Renal cortex interstitium (tissue), 11 donors: ENCODE measurements at regions not wholly inside any gene's neighbourhood (a gene's known extent, or its start where the extent isn't known, plus 50 kb on each side); places are given as distances from the start of the nearest gene placed in this dataset.

Experiments used
- DNase-seq, 11 donors: peaks; one replicate each; pipeline ENCODE4 v3.0.0-alpha.2; 2013; ENCODE audit warnings: low read depth in 9 of 11, low spot score in 4 of 11; ENCODE audit errors: extremely low read depth in 1 of 11

DNA sequence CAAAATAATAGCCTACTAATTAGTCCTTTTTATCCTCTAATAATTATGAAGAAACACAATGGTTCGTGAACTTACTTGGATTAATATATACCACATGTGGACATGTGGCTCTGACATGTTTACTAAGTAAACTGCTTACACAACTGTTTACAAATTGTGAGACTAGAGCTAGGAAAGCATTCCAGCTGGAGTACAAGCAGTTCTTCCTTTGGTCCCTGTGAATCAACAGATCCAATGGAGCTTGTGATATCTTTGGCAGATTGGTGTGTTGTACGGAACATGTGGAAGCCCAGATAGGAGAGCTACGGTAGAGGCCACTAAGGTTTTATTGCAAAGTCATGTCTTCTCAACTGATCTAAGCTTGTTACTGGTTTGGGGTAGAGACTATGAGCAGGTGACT, 145.5 kb upstream of the SPRY2 start:
- no peak for DNase-seq

DNA sequence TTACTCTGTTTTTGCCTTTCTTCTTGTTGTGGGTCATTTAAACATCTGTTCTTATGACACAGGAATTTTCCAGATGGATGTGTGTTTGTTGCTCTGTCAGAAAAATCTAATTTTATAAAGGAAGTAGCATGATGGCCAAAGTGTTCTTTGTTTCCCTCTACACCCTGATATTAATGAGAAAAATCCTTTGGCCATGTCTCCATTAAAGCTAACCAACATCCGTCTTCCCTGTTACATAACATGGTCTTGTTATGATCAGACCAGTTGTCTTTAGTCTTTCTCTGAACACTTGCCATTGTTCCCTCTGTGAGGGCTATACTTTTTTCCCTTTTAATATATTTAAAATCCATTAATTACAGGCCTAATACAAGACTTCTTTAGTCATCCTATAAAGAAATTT, 142.2 kb upstream of the SPRY2 start:
- no peak for DNase-seq

DNA sequence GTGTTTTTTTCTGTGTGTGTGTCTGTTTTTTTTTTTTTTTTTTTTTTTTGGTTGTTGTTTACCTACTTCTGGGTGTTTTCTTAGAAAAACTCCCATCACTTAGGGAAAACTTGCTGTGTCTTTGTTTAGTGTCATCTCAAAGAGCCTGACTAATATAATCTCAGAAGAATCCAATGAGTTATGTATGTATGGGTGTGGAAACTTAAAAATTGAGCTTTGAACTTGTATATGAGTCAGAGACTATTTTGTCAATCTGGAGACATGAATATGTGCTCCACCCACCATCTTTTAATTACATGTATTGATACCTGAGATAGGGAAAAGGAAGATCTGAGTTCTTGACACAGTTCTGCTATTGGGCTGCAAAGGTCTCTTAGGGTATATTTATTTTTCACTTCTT, 140.7 kb upstream of the SPRY2 start:
- no peak for DNase-seq

DNA sequence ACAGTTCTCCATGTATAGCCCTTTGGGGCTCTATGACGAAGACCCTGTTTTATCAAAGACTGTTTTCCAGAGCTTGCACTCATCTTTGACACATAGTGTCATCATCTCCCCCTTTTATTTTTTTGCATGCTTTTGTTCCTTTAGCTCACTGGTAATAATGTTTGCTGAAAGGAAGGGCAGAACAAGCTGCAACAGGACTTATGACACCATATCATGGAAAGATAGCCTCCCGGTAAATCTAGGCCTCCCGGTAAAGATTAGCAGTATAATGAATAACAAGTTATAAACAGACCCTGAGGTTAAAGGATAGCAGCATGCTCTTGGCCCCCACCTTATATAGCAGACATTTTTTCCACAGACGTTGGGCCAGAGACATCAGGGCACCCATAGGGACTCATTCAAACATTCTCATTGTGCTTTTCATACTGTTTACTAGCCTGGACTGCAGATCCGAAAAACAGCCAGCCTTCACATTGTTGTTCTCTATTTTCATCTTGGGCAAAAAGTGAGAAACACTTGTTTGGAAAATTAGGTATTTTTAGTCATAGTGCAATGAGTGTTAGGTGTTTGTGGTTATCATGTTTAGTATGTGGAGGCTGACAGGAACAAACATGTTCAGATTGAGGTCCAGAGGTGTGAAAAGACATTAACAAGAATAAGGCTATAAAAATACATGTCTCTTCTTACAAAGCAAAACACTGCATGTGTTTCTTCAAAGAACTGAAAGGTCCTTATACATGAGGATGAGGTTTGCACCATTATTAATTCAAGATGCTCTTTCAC, 136.9 kb upstream of the SPRY2 start:
- no peak for DNase-seq

DNA sequence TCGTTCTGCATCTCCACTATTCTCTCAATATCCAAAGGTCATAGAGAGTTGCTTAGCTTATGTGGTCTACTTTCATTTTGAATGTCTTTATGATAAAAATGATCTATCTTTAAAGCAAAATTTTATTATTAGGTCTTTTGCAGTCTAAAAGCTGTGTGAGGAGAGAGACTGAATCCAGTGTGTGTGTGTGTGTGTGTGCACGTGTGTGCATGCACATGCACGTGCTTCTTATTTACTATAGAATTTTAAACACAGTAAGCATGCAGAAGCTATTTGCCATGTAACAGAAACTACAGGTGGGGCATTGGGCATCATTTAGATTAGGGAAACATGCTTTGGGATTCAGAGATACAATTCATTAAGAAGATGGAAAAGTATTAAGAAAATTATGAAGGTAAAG, 136.0 kb upstream of the SPRY2 start:
- DNase-seq: no peak

DNA sequence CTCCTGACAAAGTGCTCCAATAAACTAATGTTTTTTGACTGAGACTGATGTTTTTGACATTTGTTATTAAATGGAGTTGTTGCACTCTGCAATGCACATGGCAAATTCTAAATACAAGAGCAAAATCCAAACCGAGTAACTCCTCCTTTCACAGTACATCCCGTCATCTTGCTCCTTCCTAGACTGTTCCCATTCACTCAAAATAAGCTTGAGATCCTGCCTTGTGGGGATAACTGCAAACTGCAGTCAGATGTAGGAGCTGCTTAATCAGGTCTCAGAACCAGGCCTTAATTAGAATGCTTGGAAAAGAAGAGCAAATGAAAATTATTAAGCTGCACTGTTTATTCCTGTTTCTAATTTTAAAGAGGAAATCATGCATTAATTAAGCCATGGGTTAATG, 134.8 kb upstream of the SPRY2 start:
- no peak for DNase-seq

DNA sequence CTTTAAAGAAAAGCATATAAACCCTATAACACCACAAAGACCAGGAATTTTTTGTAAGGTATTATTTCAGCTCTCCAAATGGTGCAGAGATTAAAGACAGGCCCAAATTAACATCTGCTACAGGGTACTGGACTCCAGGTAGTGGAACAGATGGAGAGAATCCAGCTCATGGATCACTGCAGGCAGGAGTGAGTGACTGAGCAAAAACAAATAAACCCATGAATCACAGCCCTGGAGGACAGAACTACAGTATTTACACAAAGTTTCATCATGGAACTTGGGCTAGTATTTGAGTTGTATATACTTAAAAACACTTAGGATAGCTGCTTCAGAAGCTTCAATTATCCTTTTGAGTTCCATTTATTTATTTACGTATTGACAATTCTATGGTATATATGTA, 132.8 kb upstream of the SPRY2 start:
- DNase-seq: no peak

DNA sequence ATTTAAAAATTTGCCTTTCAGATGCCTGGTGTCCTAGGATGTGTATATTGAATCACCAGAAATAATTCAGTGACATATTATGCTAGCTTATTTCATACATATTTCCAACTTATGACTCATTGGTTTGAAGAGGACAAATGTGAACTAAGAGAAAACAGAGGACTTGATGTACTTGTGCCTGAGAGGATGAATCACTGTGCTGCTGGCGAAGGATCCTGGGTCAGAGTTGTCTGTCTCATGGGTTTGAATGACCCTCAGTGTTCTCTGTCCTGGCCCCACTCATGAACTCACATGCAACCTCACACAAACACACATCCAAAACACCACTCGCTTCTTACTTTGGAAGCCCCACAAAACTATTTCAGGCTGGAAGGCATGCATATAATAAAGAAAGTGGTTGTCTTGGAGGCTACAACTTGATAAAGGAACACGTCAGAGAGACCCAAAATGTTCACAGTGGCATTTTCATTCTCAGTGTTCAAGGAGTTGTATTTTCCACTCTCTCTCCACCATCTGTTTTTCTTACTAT, 129.0 kb upstream of the SPRY2 start:
- DNase-seq: no peak

DNA sequence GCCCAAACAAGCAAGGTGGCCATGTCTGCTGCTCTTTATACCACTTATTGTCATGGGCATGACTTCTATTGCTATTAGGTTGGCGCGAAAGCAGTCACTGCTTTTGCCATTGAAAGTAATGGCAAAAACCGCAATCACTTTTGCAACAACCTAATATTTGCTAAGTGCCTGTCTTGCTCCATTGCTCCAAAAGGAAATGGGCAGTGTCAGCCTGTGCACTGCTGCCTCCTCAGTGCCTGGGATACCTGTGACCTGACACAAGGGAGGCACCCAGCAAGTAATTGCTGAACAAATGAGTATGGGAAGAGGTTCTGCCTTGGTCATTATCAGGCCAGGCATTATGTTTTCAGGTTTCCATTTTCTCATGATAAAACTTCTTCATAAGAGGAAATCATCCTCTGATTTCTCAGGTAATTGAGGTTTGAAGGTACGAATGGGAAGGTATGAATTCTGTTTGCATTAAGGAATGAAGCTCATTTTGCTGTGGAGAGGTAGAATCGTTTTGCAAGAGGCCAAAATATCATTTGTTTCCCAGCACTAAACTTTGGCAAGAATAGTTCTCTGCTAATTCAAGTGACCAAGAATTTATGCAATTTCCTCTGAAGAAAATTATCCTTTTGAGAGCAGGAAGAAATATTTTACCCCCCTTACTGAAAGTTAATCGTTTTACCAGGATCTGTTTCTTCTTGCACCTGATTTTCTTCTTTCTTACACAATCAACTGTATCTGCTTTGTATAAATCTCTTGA, 128.4 kb upstream of the SPRY2 start:
- no peak for DNase-seq

DNA sequence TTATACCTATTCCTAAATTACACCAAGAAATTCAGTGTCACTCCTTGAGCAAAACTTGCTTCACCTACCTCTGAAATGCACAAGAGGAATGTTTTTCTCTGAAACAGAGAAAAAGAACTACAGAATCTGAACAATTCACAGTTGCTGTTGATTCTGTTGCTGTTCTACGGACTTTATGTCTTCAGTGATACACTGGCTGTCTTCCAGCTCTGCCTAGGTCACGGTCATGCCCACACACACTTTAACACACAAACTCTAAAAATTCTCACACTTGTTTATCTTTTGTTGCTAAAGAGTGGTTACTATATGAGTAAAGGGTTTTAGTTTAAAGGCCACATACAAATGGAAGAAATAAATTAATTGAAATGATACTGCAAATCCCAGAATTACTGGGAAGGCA, 124.4 kb upstream of the SPRY2 start:
- no peak for DNase-seq

DNA sequence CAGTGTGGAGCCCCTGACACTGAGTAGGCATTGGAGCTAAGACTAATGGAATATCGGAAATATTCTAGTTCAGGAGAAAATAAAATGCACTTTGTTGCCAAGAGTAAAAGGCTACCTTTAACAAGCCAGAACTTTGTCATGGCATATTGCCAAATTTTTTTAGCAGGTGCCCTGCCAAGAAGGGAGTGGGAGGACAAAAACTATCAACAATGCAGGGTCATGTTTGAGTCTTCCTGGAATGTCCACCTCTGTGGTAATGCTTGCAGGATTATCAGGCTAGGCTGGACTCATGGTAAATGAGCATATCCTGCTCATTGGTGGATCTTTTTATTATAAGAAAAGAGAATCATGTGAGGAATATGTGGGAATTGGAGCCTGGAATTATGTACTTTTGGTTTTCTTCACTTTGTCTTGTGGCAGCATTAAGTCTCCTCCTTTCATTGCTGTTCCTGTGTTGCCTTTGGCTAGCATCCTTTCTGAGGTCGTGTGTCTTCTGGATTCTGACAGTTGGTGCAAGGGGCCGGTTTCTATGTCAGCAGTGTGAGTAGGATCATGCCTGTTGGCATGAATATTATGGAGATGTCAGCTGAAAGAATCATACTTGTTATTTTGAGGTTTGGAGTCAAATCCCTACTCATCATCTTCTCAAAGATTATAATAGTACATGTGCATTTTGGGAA, 122.9 kb upstream of the SPRY2 start:
- DNase-seq: no peak

DNA sequence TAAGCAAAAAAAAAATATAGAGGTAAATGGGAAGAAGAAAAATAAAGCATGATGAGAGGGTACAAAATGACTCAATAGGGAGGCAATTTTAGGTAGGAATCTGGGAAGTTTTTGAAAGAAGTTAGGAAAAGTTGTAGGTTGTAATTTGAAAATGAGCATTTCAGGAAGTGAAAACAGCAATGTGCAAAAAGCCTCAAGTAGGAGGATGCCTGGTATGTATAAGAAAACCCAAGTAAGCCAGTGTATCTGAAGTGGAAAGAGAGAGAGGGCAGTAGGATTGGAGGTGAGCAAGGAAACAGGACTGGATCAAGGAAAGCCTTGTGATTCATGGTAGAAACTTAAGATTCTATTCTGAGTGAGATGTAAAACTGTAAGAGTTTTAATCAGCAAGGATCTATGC, 121.6 kb upstream of the SPRY2 start:
- DNase-seq: no peak

DNA sequence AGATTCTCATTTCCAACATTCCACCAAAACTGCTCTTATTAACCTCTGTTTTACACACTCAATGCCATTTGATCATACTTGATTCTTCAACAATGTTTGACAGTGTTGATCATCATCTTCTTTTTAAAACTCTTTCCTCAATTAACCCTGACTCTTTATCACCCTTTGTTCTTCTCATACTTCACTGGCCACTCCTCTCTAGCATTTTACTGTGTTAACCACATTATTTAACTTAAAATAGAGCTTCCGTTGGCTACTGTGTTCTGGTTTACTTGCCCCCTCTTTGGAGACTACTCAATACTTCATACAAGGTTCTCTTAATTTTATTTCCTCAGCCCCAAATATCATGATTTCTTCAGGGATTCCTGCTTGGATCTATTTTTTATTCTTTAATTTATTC, 121.1 kb upstream of the SPRY2 start:
- DNase-seq: no peak

DNA sequence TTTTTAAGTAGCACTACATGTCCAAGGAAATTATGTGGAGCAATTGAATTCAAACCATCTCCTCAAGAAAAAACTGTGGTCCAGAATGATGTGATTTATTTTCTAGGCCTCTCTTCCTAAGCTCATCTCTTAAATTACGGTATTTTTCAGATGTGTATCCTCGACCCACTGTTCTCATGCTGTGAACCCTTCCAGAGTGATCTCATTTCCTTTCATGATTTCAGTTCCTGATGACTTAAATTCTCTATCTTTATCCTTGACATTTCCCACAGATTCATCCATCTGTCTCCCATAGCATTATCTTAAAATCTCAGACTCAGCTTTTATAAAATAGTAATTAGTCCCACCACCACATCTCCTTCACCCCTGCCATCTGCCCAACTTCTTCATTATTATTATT, 117.6 kb upstream of the SPRY2 start:
- DNase-seq: no peak

DNA sequence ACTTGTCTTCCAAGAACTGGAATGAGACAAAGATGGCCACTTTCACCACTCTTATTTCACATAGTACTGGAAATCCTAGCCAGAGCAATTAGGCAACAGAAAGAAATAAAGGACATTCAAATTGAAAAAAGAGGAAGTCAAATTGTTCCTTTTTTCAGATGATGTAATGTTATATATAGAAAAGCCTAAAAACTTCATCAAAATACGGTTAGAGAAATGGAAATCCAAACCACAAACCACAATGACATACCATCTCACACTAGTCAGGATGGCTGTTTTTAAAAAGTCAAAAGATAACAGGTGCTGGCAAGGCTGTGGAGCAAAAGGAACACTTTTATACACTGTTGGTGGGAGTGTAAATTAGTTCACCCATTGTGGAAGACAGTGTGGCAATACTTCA, 113.3 kb upstream of the SPRY2 start:
- DNase-seq: no peak

DNA sequence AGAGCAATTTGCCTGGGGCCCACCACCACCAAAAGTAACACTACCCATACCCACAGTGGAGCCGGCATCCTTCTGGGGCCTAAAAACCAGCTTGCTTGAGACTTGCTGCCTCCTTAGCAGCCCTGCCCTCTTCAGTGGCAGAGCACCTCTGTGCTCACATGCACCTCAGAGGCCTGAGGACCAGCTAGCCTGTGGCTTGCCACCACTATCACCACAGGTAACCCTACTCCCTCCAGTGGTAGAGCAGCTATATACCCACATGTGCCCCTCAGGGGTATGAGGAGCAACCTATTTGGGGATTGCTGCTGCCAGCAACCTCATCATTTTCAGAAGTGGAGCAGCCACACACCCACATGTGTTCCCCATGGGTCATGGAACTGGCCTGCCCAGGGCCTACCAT, 111.4 kb upstream of the SPRY2 start:
- no peak for DNase-seq

DNA sequence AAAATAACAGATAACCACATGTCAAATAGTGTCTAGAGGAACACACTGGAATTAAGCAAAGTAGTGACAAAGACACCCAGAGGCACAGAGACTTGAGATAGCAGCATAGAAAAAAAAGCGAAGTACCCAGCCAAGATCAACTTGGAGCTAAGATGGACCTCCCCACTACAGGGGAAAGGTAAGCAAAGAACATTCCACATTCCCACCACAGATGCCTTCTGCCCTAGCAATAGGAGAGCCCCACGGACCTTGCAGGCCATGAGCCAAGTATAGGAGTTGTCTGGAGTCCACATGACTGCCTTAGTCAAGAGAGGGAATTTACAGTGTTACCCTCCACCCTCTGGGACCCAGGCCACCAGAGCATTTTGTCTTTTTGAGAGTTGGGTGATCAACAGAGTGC, 110.7 kb upstream of the SPRY2 start:
- no peak for DNase-seq

DNA sequence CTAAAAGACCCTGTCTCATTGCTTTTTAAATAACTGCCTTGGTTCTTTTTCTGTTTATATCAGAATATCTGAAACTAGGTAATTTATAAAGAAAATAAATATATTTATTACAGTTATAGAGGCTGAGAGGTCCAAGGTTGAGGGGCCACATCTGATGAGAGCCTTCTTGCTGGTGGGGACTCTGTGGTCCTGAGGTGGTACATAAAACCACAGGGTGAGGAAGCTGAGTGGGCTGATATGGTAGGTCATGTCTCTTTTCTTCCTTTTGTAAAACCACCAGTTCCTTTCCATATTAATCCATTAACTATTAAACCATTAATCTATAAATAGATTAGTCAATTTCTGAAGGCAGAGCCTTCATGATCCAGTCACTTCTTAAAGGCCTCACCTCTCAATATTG, 109.5 kb upstream of the SPRY2 start:
- no peak for DNase-seq

DNA sequence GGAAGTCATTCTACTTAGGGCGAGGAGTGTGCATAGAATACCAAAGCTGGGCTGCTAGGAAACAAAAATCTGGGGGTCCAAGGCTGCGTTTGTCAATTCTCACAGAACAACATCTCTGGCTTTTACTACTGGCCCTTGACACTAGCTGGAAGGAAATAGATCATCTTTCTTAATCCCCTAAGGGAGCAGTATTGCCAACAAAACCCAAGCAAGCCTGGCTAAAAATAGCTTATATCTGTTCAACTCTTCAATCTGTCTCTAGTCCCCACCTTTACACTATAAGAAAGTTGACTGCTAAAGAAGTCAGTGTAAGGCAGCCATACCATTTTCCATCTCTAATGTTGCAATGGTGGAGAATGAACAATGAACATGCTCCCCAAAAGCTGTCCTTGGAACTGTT, 107.8 kb upstream of the SPRY2 start:
- DNase-seq: no peak

DNA sequence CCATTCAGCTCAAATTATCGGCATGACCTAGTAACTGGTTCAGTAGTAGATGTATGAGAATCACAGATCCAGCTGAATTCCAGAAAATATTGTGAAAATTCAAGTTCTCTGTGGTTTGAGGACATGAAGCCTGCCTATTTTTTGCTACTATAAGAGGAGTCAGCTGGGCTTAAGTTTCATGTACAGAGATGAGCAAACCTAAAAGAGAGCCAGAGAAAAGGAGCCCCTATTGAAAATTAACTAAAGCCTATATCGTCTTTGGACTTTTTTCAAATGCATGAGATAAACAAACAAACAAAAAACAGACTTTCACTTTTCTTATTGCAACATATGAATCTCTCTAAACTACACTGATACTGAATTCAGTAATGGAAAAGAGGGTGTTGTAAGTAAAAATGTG, 106.8 kb upstream of the SPRY2 start:
- DNase-seq: no peak
